Astrocyte (in vitro differentiated cells and primary cell): ENCODE measurements at regions not wholly inside any gene's neighbourhood (a gene's known extent, or its start where the extent isn't known, plus 50 kb on each side); places are given as distances from the start of the nearest gene placed in this dataset.
"Not testable (repeated sequence)": the region's sequence is repeated elsewhere in the genome, so short reads cannot be mapped to it uniquely, and the experiment has no call there.

Source experiments
- CTCF ChIP-seq: IDR thresholded peaks from 2 replicates; pipeline ENCODE4 v1.5.1; 2011; ENCODE audit warnings: low read depth, mild to moderate bottlenecking, inconsistent platforms, low read length, moderate library complexity; ENCODE audit not compliant: insufficient read depth
- EZH2 ChIP-seq: IDR thresholded peaks from 2 replicates; pipeline ENCODE4 v1.6.1; 2012; ENCODE audit warnings: mild to moderate bottlenecking, low read length, inconsistent platforms; ENCODE audit not compliant: insufficient read depth

GRCh38 chr21:5065240-5066211, 5455.9 kb upstream of the TPTE start:
- not testable (repeated sequence) for TF ChIP-seq CTCF, EZH2
